HG03196 (cell line): ENCODE measurements at regions not wholly inside any gene's neighbourhood (a gene's known extent, or its start where the extent isn't known, plus 50 kb on each side); places are given as distances from the start of the nearest gene placed in this dataset.
"Not testable (repeated sequence)": the region's sequence is repeated elsewhere in the genome, so short reads cannot be mapped to it uniquely, and the experiment has no call there.

ENCODE experiments used
- ATAC-seq: cut with Tn5 transposase; IDR thresholded peaks from one replicate; pipeline ENCODE4 v1.9.1; 2021; ENCODE audit not compliant: unreplicated experiment

DNA sequence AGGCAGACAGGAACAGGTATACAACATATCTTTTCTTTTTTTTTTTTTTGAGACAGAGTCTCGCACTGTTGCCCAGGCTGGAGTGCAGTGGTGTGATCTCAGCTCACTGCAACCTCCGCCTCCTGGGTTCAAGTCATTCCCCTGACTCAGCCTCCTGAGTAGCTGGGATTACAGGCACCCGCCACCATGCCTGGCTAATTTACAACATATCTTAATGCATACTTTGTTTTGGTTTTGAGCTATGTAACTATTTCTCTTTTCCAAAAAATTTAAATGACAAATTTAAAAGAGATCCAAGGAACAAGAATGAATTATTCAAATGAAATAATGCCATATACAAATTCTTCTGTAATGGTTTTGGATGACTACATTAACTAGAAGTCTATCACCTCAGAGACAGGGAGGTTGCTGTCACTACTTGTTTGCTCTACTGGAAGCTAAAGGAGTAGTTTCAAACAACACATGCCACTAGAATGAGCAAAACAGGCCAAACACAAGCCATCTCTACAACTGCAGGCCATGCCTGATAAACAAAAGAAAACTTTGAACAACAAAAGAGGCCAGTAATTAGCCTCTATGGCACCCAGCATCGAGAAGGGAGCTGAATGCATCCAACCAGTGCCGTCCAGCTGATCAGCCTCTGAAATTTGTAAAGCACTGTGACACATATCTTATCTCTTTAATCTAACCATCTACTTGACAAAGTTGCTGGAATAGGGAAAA, 133.6 kb upstream of the VOPP1 start:
- ATAC-seq, result not testable (repeated sequence)

GRCh38 chr7:55702831-55703230, 130.5 kb upstream of the VOPP1 start:
- not testable (repeated sequence) for ATAC-seq

DNA sequence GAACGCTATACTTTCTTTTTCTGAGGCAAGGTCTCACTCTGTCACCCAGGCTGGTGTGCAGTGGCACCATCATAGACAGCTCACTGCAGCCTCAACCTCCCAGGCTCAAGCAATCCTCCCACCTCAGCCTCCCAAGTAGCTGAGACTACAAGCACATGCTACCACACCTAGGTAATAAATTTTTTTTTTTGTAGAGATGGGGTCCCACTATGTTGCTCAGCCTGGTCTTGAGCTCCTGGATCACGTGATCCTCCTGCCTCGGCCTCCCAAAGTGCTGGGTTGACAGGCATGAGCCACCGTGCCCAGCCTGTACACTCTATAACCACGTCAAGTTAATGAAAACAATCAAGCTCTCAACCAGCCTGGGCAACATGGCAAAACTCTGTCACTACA, 127.1 kb upstream of the VOPP1 start:
- not testable (repeated sequence) for ATAC-seq

- ATAC-seq, result peak; percentile 94
Observed at GRCh38 chr7:55698607-55699449, 126.5 kb upstream of the VOPP1 start.

- not testable (repeated sequence) for ATAC-seq
Observed at GRCh38 chr7:55695893-55696701, 123.8 kb upstream of the VOPP1 start.

GRCh38 chr7:55694484-55694883, 122.2 kb upstream of the VOPP1 start:
- ATAC-seq, result not testable (repeated sequence)

- not testable (repeated sequence) for ATAC-seq
Observed at GRCh38 chr7:55688684-55689681, 116.7 kb upstream of the VOPP1 start.

DNA sequence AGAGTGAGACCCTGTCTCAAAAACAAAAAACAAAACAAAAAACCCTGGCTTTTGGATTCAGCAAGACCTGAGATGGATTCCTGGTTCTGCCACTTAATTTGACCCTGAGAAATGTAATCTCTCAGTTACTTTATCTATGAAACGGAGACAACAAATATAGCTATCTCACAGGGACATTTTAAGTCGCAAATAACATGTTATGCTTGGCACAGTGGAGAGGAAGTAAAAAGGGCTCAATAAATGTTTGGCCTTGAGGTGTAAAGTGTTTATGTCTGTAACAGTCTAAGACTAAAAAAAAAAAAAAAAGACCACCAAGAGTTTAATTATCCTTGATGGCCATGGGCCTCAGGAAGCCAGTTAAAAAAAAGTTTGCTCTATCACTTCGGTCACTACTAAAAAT, 116.0 kb upstream of the VOPP1 start:
- not testable (repeated sequence) for ATAC-seq

DNA sequence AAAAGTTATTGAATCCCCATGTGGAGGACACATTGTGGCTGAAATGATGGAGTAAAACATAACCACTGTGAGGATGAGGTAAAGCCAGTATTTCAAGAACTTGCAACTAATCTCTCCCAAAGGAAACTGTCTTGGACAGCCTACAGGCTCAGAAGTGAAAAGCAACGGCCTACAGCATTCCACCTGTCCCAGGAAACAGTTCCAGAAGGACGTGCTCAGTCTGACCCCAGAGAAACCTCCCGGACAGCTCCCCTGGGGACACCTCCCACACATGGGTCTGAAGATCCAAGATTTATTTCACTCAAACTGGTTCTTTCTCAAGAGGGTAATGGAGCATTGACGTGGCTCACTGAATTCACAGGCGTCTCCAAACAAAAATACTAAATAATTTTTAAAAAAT, 115.0 kb upstream of the VOPP1 start:
- ATAC-seq, result not testable (repeated sequence)

DNA sequence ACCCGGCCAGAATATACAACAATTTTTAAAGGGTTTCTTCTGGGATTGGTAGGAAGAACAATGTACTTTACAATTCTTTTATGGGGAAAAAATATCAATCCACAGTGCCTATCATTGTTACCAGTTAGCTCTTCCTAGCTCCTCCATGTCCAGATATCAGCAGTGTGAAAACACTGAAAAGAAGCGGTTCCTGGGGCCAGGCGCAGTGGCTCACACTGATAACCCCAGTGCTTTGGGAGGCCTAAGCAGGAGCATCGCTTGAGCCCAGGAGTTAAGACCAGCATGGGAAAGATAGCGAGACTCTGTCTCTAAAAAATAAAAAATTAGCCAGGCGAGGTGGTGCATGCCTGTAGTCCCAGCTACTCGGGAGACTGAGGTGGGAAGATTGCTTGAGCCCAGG, 114.5 kb upstream of the VOPP1 start:
- not testable (repeated sequence) for ATAC-seq

DNA sequence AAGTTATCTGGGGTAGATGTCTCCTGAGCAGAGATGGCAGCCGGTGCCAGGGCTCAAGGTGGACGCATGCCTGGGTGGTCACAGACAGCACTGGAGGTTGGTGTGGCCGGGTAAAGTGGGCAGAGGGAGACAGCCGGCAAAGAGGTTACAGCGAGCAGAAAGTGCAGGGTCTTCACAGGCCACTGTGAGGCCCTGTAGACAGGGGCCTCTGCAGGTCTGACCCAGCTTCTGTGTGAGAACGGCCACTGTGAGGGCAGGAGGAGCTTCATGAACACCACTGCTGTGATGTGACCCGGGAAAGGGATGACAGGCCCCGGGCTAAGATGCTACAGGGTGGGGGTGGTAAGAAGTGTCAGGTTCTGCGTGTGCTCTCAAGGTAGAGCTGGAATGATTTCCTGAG, 111.2 kb upstream of the VOPP1 start:
- not testable (repeated sequence) for ATAC-seq

GRCh38 chr7:55675589-55675988, 103.3 kb upstream of the VOPP1 start:
- not testable (repeated sequence) for ATAC-seq

DNA sequence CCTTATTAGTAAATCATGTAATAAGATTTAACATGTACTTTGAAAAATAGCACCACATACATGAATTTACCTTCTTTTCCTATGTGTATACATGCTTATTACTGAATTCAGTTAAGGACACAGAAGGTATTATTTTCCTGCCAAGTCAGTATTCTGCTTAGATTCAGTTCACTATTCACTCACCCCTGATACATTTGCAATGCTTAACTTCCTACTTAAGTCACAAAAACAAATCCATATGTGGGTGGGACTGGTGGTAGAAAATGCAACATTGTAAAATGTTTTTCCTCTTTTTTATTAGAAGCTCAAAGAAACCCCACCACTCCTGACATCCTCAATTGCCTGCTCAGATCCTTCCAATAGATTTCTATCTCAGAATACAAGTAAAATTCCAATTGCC, 101.2 kb upstream of the VOPP1 start:
- ATAC-seq, result not testable (repeated sequence)

DNA sequence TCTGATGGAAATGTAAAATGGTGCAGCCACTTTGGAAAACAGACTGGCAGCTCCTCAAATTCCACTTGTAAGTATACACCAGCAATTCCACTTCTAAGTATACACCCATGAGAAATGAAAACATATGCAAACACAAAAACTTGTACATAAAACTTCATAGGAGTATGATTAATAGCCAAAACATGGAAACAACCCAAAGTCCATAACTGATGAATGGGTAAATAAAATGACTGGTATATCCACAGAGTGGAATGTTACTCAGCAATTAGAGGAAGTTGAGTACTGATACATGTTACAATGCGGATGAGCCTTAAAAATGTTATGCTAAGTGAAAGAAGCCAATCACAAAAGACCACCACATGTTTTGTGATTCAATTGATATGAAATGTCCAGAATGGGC, 99.8 kb upstream of the VOPP1 start:
- ATAC-seq, result not testable (repeated sequence)

DNA sequence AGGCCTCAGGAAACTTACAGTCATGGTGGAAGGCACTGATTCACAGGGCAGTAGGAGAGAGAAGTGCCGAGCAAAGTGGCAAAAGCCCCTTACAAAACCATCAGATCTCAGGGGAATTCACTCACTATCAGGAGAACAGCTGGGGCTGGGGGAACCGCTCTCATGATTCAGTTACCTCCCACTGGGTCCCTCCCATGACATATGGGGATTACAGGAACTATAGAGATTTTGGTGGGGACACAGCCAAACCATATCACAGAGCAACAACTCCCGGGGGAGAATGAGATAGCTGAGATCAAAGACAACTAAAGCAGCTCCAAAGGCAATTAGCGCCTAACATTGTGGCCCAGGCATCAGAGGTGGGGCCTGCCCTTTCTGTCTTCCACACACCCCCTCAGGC, 85.4 kb upstream of the VOPP1 start:
- ATAC-seq, result no peak

DNA sequence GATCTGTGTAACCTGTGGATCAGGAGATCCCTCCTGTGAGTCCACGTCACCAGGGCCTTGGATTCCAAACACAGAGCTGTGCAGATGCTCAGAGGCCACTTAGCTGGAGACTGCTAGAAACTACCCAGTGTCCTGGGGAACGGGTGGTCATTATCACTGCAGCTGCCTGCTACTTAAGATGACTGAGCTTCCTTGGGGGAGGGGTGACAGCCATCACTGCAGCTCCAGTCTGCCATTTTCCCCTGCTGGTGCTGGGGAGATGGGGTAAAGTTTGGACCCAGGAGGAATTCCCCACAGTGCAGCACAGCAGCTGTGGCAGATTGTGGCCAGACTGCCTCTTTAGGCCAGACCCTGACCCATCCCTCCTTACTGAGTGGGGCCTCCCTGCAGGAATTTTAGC, 78.8 kb upstream of the VOPP1 start:
- ATAC-seq, result no peak

- ATAC-seq, result no peak
Observed at GRCh38 chr7:55649238-55649637, 76.9 kb upstream of the VOPP1 start.

DNA sequence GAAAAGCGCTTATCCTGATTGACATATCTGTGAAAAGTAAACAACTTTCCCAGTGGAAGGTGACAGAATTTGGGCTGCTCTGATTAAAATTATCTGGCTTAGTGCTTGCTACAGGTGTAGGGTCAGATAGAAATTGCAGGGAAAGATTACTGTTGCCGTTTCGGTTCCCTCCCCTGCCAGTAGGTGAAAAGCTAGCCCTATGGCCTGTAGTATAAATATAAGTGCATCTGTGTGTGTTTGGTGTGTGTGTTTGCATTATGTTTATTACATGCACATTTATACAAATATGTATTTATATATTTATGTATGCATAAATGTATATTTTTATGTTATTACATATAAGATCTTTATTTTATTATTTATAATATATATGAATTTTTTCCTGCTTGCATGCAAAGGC, 72.3 kb upstream of the VOPP1 start:
- ATAC-seq, result no peak

DNA sequence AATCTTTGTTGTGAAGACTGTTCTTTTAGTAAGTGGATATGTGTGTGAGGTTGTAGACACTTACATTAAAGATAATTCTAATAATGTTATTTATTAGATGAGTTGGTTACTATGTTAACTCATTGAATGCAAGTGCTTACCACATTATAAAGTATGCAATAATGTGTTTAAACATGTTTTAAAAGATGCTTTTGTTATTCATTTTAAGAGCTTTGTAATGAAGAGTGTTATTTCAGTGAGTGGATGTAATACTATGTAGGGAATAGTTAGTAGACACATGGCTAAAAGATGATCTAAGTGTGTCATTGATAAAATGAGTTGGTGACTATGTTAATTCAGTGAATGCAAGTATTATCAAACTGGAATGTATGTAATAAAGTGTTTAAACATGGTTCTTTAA, 70.0 kb upstream of the VOPP1 start:
- ATAC-seq, result no peak

DNA sequence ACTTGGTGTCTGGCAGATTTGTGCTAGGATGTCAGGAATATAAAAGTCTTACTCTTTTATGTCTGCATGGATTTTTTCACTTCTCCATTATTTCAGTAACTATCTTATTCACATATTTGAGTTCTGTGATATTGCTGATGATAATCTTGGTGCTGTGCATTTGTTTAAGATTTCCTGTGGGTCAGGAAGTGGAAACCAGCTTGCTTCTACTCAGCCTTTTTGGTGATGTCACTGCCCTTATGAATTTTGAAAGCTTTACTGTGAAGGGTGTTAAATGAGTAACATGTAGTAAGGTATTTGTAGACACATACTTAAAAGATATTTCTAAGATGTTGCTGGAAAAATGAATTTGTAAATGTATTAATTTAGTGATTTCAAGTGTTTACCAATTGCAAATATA, 69.5 kb upstream of the VOPP1 start:
- ATAC-seq, result peak; percentile 85
